Amniotic stem cell (primary cell): ENCODE measurements at regions not wholly inside any gene's neighbourhood (a gene's known extent, or its start where the extent isn't known, plus 50 kb on each side); places are given as distances from the start of the nearest gene placed in this dataset.
"Not testable (repeated sequence)": the region's sequence is repeated elsewhere in the genome, so short reads cannot be mapped to it uniquely, and the experiment has no call there.

Source experiments
- DNase-seq: peaks from one replicate; lab custom pipeline; 2025; lab: John Stamatoyannopoulos, UW

- DNase-seq = no peak
Observed at GRCh38 chr3:140870351-140870750, 71.3 kb upstream of the SLC25A36 start.

GRCh38 chr3:140871022-140871421 is 70.6 kb upstream of the SLC25A36 start:
- DNase-seq = no peak

DNA sequence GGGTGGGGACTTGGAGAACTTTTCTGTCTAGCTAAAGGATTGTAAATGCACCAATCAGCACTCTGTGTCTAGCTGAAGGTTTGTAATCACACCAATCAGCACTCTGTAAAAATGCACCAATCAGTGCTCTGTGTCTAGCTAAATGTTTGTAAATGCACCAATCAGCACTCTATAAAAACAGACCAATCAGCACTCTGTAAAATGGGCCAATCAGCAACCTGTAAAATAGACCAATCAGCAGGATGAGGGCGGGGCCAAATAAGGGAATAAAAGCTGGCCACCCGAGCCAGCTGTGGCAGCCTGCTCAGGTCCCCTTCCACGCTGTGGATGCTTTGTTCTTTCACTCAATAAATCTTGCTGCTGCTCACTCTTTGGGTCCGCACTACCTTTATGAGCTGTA is 69.5 kb upstream of the SLC25A36 start:
- not testable (repeated sequence) for DNase-seq

- DNase-seq = no peak
Observed at GRCh38 chr3:140883428-140884040, 58.1 kb upstream of the SLC25A36 start.

DNA sequence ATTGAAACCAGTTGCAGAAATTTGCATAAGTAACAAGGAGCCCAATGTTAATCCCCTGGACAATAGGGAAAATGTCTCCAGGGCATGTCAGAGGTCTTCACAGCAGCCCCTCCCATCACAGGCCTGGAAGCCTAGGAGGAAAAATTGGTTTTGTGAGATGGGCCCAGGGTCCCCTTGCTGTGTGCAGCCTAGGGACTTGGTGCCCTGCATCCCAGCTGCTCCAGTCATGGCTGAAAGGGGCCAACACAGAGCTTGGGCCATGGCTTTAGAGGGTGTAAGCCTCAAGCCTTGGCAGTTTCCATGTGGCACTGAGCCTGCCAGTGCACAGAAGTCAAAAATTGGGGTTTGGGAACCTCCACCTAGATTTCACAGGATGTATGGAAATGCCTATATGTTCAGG is 55.9 kb upstream of the SLC25A36 start:
- DNase-seq = not testable (repeated sequence)
